HG03064 (cell line): ENCODE measurements at regions not wholly inside any gene's neighbourhood (a gene's known extent, or its start where the extent isn't known, plus 50 kb on each side); places are given as distances from the start of the nearest gene placed in this dataset.

Source experiments
- ATAC-seq: cut with Tn5 transposase; IDR thresholded peaks from one replicate; pipeline ENCODE4 v1.9.1; 2021; ENCODE audit warnings: low read depth; ENCODE audit not compliant: unreplicated experiment

GRCh38 chr4:153034681-153035080 is 98.6 kb downstream of the FHDC1 start:
- no peak for ATAC-seq

GRCh38 chr4:153036931-153037482 is 100.9 kb downstream of the FHDC1 start:
- no peak for ATAC-seq

- no peak for ATAC-seq
Measured at GRCh38 chr4:153038623-153039311, 102.6 kb downstream of the FHDC1 start.

- ATAC-seq, result no peak
Measured at GRCh38 chr4:153039542-153040185, 103.5 kb downstream of the FHDC1 start.

GRCh38 chr4:153040677-153041076 is 104.6 kb downstream of the FHDC1 start:
- ATAC-seq, result no peak

GRCh38 chr4:153044036-153044435 is 107.9 kb downstream of the FHDC1 start:
- ATAC-seq, result no peak

- ATAC-seq, result no peak
Measured at GRCh38 chr4:153045111-153045982, 109.2 kb downstream of the FHDC1 start.

- no peak for ATAC-seq
Measured at GRCh38 chr4:153058671-153059060, 122.5 kb downstream of the FHDC1 start.

- no peak for ATAC-seq
Measured at GRCh38 chr4:153060196-153060595, 124.1 kb downstream of the FHDC1 start.

- no peak for ATAC-seq
Measured at GRCh38 chr4:153061971-153062370, 125.8 kb downstream of the FHDC1 start.

GRCh38 chr4:153062652-153063168 is 126.6 kb downstream of the FHDC1 start:
- no peak for ATAC-seq

- ATAC-seq, result no peak
Measured at GRCh38 chr4:153063490-153063889, 127.4 kb downstream of the FHDC1 start.

- ATAC-seq, result no peak
Measured at GRCh38 chr4:153064571-153064970, 128.4 kb downstream of the FHDC1 start.

- ATAC-seq, result no peak
Measured at GRCh38 chr4:153065276-153065675, 129.2 kb downstream of the FHDC1 start.

- no peak for ATAC-seq
Measured at GRCh38 chr4:153067376-153067775, 131.3 kb downstream of the FHDC1 start.

- no peak for ATAC-seq
Measured at GRCh38 chr4:153068751-153069150, 132.6 kb downstream of the FHDC1 start.

- no peak for ATAC-seq
Measured at GRCh38 chr4:153071958-153072598, 132.2 kb upstream of the TRIM2 start.

- ATAC-seq, result no peak
Measured at GRCh38 chr4:153072661-153073060, 131.6 kb upstream of the TRIM2 start.

- ATAC-seq, result no peak
Measured at GRCh38 chr4:153074486-153074885, 129.8 kb upstream of the TRIM2 start.

- ATAC-seq, result no peak
Measured at GRCh38 chr4:153074936-153075630, 129.2 kb upstream of the TRIM2 start.
